ENCODE measurements at regions not wholly inside any gene's neighbourhood (a gene's known extent, or its start where the extent isn't known, plus 50 kb on each side); places are given as distances from the start of the nearest gene placed in this dataset.
"Not testable (repeated sequence)": the region's sequence is repeated elsewhere in the genome, so short reads cannot be mapped to it uniquely, and the experiment has no call there.

- Histone ChIP-seq H3K27me3 (replicated peaks in 1 of 2; ENCODE audit: control insufficient read depth in 2 of 2, insufficient read depth in 2 of 2, low read length in 1 of 2) (no peaks in the 10 kb centered on the region), H2AFZ (ENCODE audit: control insufficient read depth, low read depth, low read length) (no peak overlapping the region), H3K4me2 (ENCODE audit: control insufficient read depth, insufficient read depth) (no peak overlapping the region), H4K20me1 (ENCODE audit: control insufficient read depth, insufficient read depth) (no peaks in the 10 kb centered on the region), H3K4me1 (ENCODE audit: control insufficient read depth, insufficient read depth, low read length) (no peaks in the 10 kb centered on the region), H3K9me3 (replicated peaks; ENCODE audit: control insufficient read depth, insufficient read depth, low read length) (no peaks in the 10 kb centered on the region), H3K27ac (ENCODE audit: control insufficient read depth, insufficient read depth) (no peak overlapping the region), H3K79me2 (ENCODE audit: control insufficient read depth, insufficient read depth, low read length) (no peaks in the 10 kb centered on the region), H3K9ac (ENCODE audit: control insufficient read depth, insufficient read depth, low read length) (no peak overlapping the region), H3K36me3 (ENCODE audit: control insufficient read depth in 2 of 2, insufficient read depth in 2 of 2, low read length in 1 of 2) (no peaks in the 10 kb centered on the region), H3K4me3 (no peak overlapping the region)
- ATAC-seq (no peak), DNase-seq (ENCODE audit: low read depth, low spot score) (no peak), FAIRE-seq (no peak)
- intact Hi-C loops (cut with micrococcal nuclease; ENCODE audit: unreplicated experiment): no loop called here
- ChIA-PET SMC1A (ENCODE audit: uncharacterized antibody, unreplicated experiment) (interaction anchor here (0.6 to 1.6 kb wide), 6 partner anchors 10 to 160 kb away, joined by 3 to 4 read pairs (median 4); no protein-coding TSS in a partner anchor), CTCF (interaction anchor here (2.9 kb wide), 1 partner anchor 11 kb away, joined by 8 read pairs; no protein-coding TSS in a partner anchor), POLR2A (no interaction called here), RAD21 (ENCODE audit: unreplicated experiment) (no interaction called here)
- TF ChIP-seq MYC (IDR thresholded peaks at IDR 0.05; ENCODE audit: insufficient read depth, insufficient read length, insufficient replicate concordance, low read length, severe bottlenecking) (no peak), PBX3 (IDR thresholded peaks at IDR 0.05; ENCODE audit: insufficient replicate concordance, low read depth, low read length) (no peak), PKNOX1 (IDR thresholded peaks at IDR 0.05) (no peak), CHD4 (IDR thresholded peaks at IDR 0.05) (no peak)
- in situ Hi-C loops (cut with MboI): no loop called here
- WGBS (ENCODE audit: insufficient coverage, insufficient replicate concordance, low lambda C conversion rate, missing lambda C conversion rate): 0% methylated on average over 1 of the region's 1 CpG
- BruUV-seq (replicated peaks): no TSS peak
Observed at GRCh38 chr2:35960596-35960995, 395.0 kb upstream of the CRIM1 start.

- H3K27me3 ChIP-seq (replicated peaks in 1 of 2; ENCODE audit: control insufficient read depth in 2 of 2, insufficient read depth in 2 of 2, low read length in 1 of 2); H3K36me3 ChIP-seq (ENCODE audit: control insufficient read depth in 2 of 2, insufficient read depth in 2 of 2, low read length in 1 of 2); H4K20me1 ChIP-seq (ENCODE audit: control insufficient read depth, insufficient read depth); POLR2A ChIA-PET; FAIRE-seq; H3K79me2 ChIP-seq (ENCODE audit: control insufficient read depth, insufficient read depth, low read length); H3K4me1 ChIP-seq (ENCODE audit: control insufficient read depth, insufficient read depth, low read length); H3K9me3 ChIP-seq (replicated peaks; ENCODE audit: control insufficient read depth, insufficient read depth, low read length); DNase-seq (ENCODE audit: low read depth, low spot score); H3K4me2 ChIP-seq (ENCODE audit: control insufficient read depth, insufficient read depth); ATAC-seq; H2AFZ ChIP-seq (ENCODE audit: control insufficient read depth, low read depth, low read length); H3K9ac ChIP-seq (ENCODE audit: control insufficient read depth, insufficient read depth, low read length); H3K27ac ChIP-seq (ENCODE audit: control insufficient read depth, insufficient read depth); intact Hi-C loops (cut with micrococcal nuclease; ENCODE audit: unreplicated experiment); in situ Hi-C loops (cut with MboI); RAD21 ChIA-PET (ENCODE audit: unreplicated experiment); BruUV-seq (replicated peaks); H3K4me3 ChIP-seq; SMC1A ChIA-PET (ENCODE audit: uncharacterized antibody, unreplicated experiment); CTCF ChIA-PET: not testable (repeated sequence)
- 78% methylated on average over 10 of the region's 10 CpGs for WGBS (ENCODE audit: insufficient coverage, insufficient replicate concordance, low lambda C conversion rate, missing lambda C conversion rate)
Observed at GRCh38 chr2:35957053-35957452, 398.5 kb upstream of the CRIM1 start.

All from GM12878 (cell line).